Mesenchymal stem cell (in vitro differentiated cells and primary cell): ENCODE measurements at regions not wholly inside any gene's neighbourhood (a gene's known extent, or its start where the extent isn't known, plus 50 kb on each side); places are given as distances from the start of the nearest gene placed in this dataset.

Experiments
- DNase-seq: peaks from one replicate; pipeline ENCODE4 v3.0.0-alpha.2; 2013
- H2AFZ ChIP-seq: one replicate; pipeline ENCODE4 v1.6.1; 2013; ENCODE audit warnings: low read depth, mild to moderate bottlenecking, control low read depth, inconsistent platforms, low read length, moderate library complexity
- H2AK5ac ChIP-seq: 2 replicates; pipeline ENCODE4 v1.6.1; 2013; ENCODE audit warnings: low read length, moderate library complexity, mild to moderate bottlenecking, inconsistent platforms; ENCODE audit not compliant: severe bottlenecking
- H2BK120ac ChIP-seq: one replicate; pipeline ENCODE4 v1.6.1; 2013; ENCODE audit warnings: low read depth, mild to moderate bottlenecking, inconsistent platforms, low read length, moderate library complexity
- H2BK12ac ChIP-seq, 2 experiments: one replicate each; pipeline ENCODE4 v1.6.1; 2013; ENCODE audit warnings: inconsistent platforms in 2 of 2, low read length in 2 of 2, mild to moderate bottlenecking in 2 of 2, moderate library complexity in 2 of 2, control low read depth in 1 of 2
- H2BK15ac ChIP-seq: one replicate; pipeline ENCODE4 v1.6.1; 2013; ENCODE audit warnings: mild to moderate bottlenecking, low read depth, inconsistent platforms; ENCODE audit not compliant: poor library complexity, severe bottlenecking
- H2BK5ac ChIP-seq: 2 replicates; pipeline ENCODE4 v1.6.1; 2013; ENCODE audit warnings: low read depth, mild to moderate bottlenecking, low read length, control low read depth, inconsistent platforms; ENCODE audit not compliant: poor library complexity, severe bottlenecking
- H3K14ac ChIP-seq, 2 experiments: one replicate each; pipeline ENCODE4 v1.6.1; 2013; ENCODE audit warnings: inconsistent platforms in 2 of 2, low read length in 2 of 2, control low read depth in 1 of 2, mild to moderate bottlenecking in 1 of 2, moderate library complexity in 1 of 2
- H3K18ac ChIP-seq, 2 experiments: one replicate each; pipeline ENCODE4 v1.6.1; 2013; ENCODE audit warnings: inconsistent platforms in 2 of 2, low read length in 2 of 2, control low read depth in 1 of 2, low read depth in 1 of 2, mild to moderate bottlenecking in 1 of 2
- H3K23ac ChIP-seq, 2 experiments: one replicate each; pipeline ENCODE4 v1.6.1; 2013; ENCODE audit warnings: inconsistent platforms in 2 of 2, low read length in 2 of 2, mild to moderate bottlenecking in 2 of 2, moderate library complexity in 2 of 2, control low read depth in 1 of 2
- H3K27ac ChIP-seq: 2 replicates; pipeline ENCODE4 v1.5.1; 2013; ENCODE audit warnings: mild to moderate bottlenecking, moderate library complexity, low read length, control low read depth, inconsistent platforms; ENCODE audit not compliant: poor library complexity, severe bottlenecking
- H3K27me3 ChIP-seq, 2 experiments: 2 replicates each; pipeline versions ENCODE4 v1.6.1 to v1.7.0; 2013; ENCODE audit warnings: low read length in 2 of 2, mild to moderate bottlenecking in 2 of 2, moderate library complexity in 2 of 2, control low read depth in 1 of 2, inconsistent platforms in 1 of 2; ENCODE audit not compliant: control insufficient read depth in 1 of 2, insufficient read depth in 1 of 2
- H3K36me3 ChIP-seq, 2 experiments: 2 replicates each; pipeline versions ENCODE4 v1.6.1 to v1.7.0; 2013; ENCODE audit warnings: low read length in 2 of 2, control low read depth in 1 of 2, inconsistent platforms in 1 of 2, low read depth in 1 of 2, mild to moderate bottlenecking in 1 of 2; ENCODE audit not compliant: insufficient read depth in 2 of 2, control insufficient read depth in 1 of 2
- H3K4ac ChIP-seq, 2 experiments: one replicate each; pipeline ENCODE4 v1.6.1; 2013; ENCODE audit warnings: inconsistent platforms in 2 of 2, low read length in 2 of 2, mild to moderate bottlenecking in 2 of 2, moderate library complexity in 2 of 2, control low read depth in 1 of 2, low read depth in 1 of 2
- H3K4me1 ChIP-seq: 2 replicates; pipeline ENCODE4 v1.6.1; 2013; ENCODE audit warnings: low read depth, low read length, control low read depth; ENCODE audit not compliant: control insufficient read depth, insufficient read depth
- H3K4me2 ChIP-seq: 2 replicates; pipeline ENCODE4 v1.6.1; 2013; ENCODE audit warnings: low read length, mild to moderate bottlenecking, inconsistent platforms; ENCODE audit not compliant: poor library complexity, severe bottlenecking
- H3K4me3 ChIP-seq, 2 experiments: 2 replicates each; pipeline versions ENCODE4 v1.5.1 to v1.7.0; 2013; ENCODE audit warnings: low read length in 2 of 2, mild to moderate bottlenecking in 2 of 2, control low read depth in 1 of 2, low read depth in 1 of 2; ENCODE audit not compliant: insufficient read depth in 1 of 2
- H3K79me1 ChIP-seq: replicated peaks from 2 replicates; pipeline ENCODE4 v1.6.1; 2013; ENCODE audit warnings: mild to moderate bottlenecking, control low read depth, low read length, inconsistent platforms; ENCODE audit not compliant: poor library complexity, severe bottlenecking
- H3K9ac ChIP-seq: 2 replicates; pipeline ENCODE4 v1.7.0; 2013; ENCODE audit warnings: mild to moderate bottlenecking, low read length, moderate library complexity
- H3K9me3 ChIP-seq: 2 replicates; pipeline ENCODE4 v1.7.0; 2013; ENCODE audit warnings: mild to moderate bottlenecking, low read length; ENCODE audit not compliant: control insufficient read depth
- H4K8ac ChIP-seq: one replicate; pipeline ENCODE4 v1.6.1; 2013; ENCODE audit warnings: inconsistent platforms, mild to moderate bottlenecking, low read length, moderate library complexity
- H4K91ac ChIP-seq: one replicate; pipeline ENCODE4 v1.6.1; 2013; ENCODE audit warnings: mild to moderate bottlenecking, low read length, inconsistent platforms
- WGBS: methylation state at CpG from one replicate; pipeline ENCODE4 v1.1.7; 2013; ENCODE audit warnings: mixed read lengths; 5-methylcytosine and 5-hydroxymethylcytosine counted together

DNA sequence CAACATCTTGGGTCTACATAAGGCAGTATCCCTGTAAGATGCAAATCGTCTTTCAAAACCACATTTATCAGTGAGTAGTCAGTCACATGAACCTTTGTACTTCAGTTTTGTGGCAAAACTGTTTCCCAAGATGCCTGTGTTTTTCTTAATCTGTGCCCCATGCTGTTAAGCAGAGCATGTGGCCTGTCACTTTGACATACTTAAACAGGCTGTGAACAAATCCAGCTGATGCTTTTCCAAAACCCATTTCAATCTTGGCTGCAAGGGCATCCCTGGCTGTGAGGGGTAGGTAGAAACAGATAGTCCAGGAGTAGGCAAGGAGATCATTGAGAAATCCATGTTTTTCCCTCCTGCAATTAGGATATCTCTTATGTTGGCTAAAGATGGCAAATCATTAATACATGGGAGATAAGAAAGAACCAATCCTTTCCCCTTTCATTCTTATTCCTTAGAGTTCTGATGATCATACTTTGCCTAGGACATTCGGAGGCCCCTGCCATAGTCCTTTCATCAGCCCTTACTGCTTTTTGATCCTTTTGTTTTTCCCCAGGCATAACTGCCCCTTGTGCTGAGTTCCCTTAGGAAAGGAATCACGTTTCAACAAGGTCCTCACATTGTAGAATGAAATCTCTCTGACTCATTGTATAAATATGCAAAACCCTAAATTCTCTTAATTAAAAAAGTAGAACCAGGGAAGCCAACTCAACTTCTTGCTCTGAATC, 121.1 kb upstream of the EEA1 start:
- no peak overlapping the region for H3K23ac ChIP-seq
- no peak overlapping the region for H3K4ac ChIP-seq
- no peak overlapping the region for H4K91ac ChIP-seq
- no peak overlapping the region for H4K8ac ChIP-seq
- no peak overlapping the region for H2BK120ac ChIP-seq
- H3K18ac ChIP-seq, result no peak overlapping the region
- WGBS, result 65% methylated on average over 3 of the region's 3 CpGs
- H2AFZ ChIP-seq, result no peak overlapping the region
- peak overlapping the region; percentile 2 for H3K27ac ChIP-seq
- H3K27me3 ChIP-seq, result no peaks in the 10 kb centered on the region
- no peak overlapping the region for H3K4me2 ChIP-seq
- no peaks in the 10 kb centered on the region for H3K9me3 ChIP-seq
- no peak overlapping the region for H2AK5ac ChIP-seq
- no peak overlapping the region for H2BK5ac ChIP-seq
- H3K14ac ChIP-seq, result no peak overlapping the region
- H2BK15ac ChIP-seq, result no peak overlapping the region
- no peak overlapping the region for H3K9ac ChIP-seq
- H3K36me3 ChIP-seq, result no peaks in the 10 kb centered on the region
- no peaks in the 10 kb centered on the region for H3K79me1 ChIP-seq
- H2BK12ac ChIP-seq, result no peak overlapping the region
- no peak overlapping the region for H3K4me3 ChIP-seq
- H3K4me1 ChIP-seq, result peaks cover 1% of the 10 kb centered on the region
- no peak for DNase-seq

DNA sequence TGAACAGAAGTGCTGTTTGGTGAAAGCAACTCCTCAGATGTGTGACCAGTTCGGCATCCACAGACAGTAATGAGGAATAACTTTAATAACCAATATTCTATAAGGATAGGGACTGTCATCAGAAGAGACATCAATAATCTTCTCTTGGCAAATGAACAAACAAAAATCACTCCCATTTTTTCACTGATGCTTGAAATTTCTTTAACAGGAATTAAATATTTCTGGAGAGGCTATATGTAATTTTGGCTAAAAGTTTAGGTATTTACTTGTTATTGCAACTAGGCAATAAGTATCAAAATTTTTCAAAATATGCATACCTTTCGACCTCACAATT, 121.6 kb upstream of the EEA1 start:
- H3K14ac ChIP-seq, result no peak overlapping the region

DNA sequence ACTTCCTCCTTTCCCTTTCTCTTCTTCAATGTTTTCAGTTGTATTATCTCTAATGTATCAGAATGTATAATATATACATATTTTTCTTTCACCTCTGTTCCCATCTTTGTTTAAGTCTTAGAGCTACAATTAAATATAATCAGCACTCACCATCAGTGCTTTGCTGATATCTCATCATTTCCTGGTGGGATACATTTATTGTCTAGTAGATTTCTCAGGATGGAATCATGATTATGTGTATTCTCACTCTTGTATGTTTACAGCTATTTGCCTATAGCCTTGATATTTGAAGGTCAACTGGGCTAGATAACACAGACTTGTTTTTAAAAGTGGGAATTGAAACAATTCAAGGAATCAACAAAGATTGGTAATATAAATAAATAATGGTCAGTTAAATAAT, 124.9 kb upstream of the EEA1 start:
- no peaks in the 10 kb centered on the region for H3K79me1 ChIP-seq
- no peak overlapping the region for H3K9ac ChIP-seq
- no peak overlapping the region for H2BK12ac ChIP-seq
- H3K4me2 ChIP-seq, result no peak overlapping the region
- H3K23ac ChIP-seq, result no peak overlapping the region
- H3K27ac ChIP-seq, result no peak overlapping the region
- no peak overlapping the region for H4K91ac ChIP-seq
- H3K18ac ChIP-seq, result no peak overlapping the region
- peak overlapping the region; percentile 34 for H2BK5ac ChIP-seq
- H3K4me3 ChIP-seq, result no peak overlapping the region
- H4K8ac ChIP-seq, result no peak overlapping the region
- H3K14ac ChIP-seq, result no peak overlapping the region
- DNase-seq, result no peak
- H3K36me3 ChIP-seq, result no peaks in the 10 kb centered on the region
- no peak overlapping the region for H2BK120ac ChIP-seq
- no peak overlapping the region for H3K4ac ChIP-seq
- no peak overlapping the region for H2BK15ac ChIP-seq
- H3K9me3 ChIP-seq, result no peaks in the 10 kb centered on the region
- peaks cover 0 to 10% of the 10 kb centered on the region in 2 experiments for H3K27me3 ChIP-seq
- no peak overlapping the region for H2AK5ac ChIP-seq
- no peaks in the 10 kb centered on the region for H3K4me1 ChIP-seq
- H2AFZ ChIP-seq, result no peak overlapping the region

More for the DNA sequence above, 121.6 kb upstream of the EEA1 start:
- WGBS, result no CpG with 5 or more reads among the region's 2 CpGs
- no peak overlapping the region for H4K8ac ChIP-seq
- no peak overlapping the region for H3K9ac ChIP-seq
- H3K79me1 ChIP-seq, result no peaks in the 10 kb centered on the region
- H3K27ac ChIP-seq, result no peak overlapping the region
- no peak overlapping the region for H3K4ac ChIP-seq
- H3K9me3 ChIP-seq, result no peaks in the 10 kb centered on the region
- no peak overlapping the region for H3K4me2 ChIP-seq
- H2AK5ac ChIP-seq, result no peak overlapping the region
- no peak overlapping the region for H2AFZ ChIP-seq
- no peak for DNase-seq
- no peak overlapping the region for H2BK12ac ChIP-seq
- no peaks in the 10 kb centered on the region for H3K36me3 ChIP-seq
- no peak overlapping the region for H2BK15ac ChIP-seq
- no peak overlapping the region for H3K18ac ChIP-seq
- no peak overlapping the region for H3K4me3 ChIP-seq
- H4K91ac ChIP-seq, result no peak overlapping the region
- no peaks in the 10 kb centered on the region for H3K27me3 ChIP-seq
- H3K23ac ChIP-seq, result no peak overlapping the region
- peaks cover 1% of the 10 kb centered on the region for H3K4me1 ChIP-seq
- no peak overlapping the region for H2BK120ac ChIP-seq
- H2BK5ac ChIP-seq, result no peak overlapping the region

DNA sequence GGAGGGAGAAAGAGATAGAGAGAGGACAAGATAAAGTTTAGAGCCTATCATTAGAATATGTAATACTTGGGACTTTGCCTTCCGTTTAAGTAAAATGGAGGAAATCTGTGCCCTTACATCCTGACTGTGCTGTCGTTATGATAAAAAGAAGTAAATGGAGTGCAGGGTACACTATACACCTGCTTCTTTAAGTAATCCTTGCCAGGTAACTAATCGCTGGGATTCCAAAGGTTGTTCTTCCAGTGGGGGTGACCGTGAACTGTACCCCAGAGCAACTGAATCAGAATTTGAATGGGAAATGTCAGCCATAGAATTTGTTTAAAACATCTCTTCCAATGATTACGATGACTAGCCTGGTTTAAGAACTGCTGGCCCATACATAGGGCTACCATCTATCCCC, 126.1 kb upstream of the EEA1 start:
- Histone ChIP-seq H4K91ac (no peak overlapping the region), H2AK5ac (no peak overlapping the region), H4K8ac (no peak overlapping the region), H2AFZ (no peak overlapping the region), H3K18ac (no peak overlapping the region), H2BK12ac (no peak overlapping the region), H3K9ac (no peak overlapping the region), H3K23ac (no peak overlapping the region), H3K27ac (no peak overlapping the region), H3K79me1 (no peaks in the 10 kb centered on the region), H2BK120ac (no peak overlapping the region), H3K27me3 (peaks cover 0 to 10% of the 10 kb centered on the region in 2 experiments), H3K4ac (no peak overlapping the region), H2BK15ac (no peak overlapping the region), H2BK5ac (no peak overlapping the region), H3K4me3 (no peak overlapping the region), H3K4me2 (no peak overlapping the region), H3K36me3 (no peaks in the 10 kb centered on the region), H3K14ac (no peak overlapping the region), H3K9me3 (no peaks in the 10 kb centered on the region), H3K4me1 (no peaks in the 10 kb centered on the region)
- DNase-seq, result no peak
- 94% methylated on average over 5 of the region's 5 CpGs for WGBS
